ENCODE measurements at regions not wholly inside any gene's neighbourhood (a gene's known extent, or its start where the extent isn't known, plus 50 kb on each side); places are given as distances from the start of the nearest gene placed in this dataset.
A peak's percentile ranks its signal among the peaks of the same experiment; 100 is the strongest.

- no peak for DNase-seq
Observed at GRCh38 chr3:107992976-107993684, 97.7 kb downstream of the CD47 start.

GRCh38 chr3:107990926-107991325 lies 99.9 kb downstream of the CD47 start:
- no peak for DNase-seq

DNA sequence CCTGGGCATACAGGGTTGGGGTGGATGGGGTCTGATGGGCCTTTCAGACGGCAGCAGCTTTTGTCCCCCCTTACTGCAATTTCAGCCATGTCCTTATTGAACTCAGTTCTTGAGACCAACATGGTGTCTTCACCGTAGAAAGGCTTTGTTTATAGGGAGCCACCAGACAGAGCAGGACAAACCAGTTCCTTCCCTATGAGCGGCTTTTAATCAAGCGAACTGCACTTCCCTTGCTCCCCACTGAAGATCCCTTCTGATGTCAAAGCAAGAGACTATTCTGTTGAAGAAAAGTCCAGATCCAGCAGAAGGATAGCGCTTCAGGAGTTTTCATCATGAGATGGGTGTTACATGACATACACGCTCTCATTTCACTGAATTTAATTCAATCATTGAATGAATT lies 100.4 kb downstream of the CD47 start:
- no peak for DNase-seq

- no peak for DNase-seq
Observed at GRCh38 chr3:107989661-107990060, 101.2 kb downstream of the CD47 start.

DNA sequence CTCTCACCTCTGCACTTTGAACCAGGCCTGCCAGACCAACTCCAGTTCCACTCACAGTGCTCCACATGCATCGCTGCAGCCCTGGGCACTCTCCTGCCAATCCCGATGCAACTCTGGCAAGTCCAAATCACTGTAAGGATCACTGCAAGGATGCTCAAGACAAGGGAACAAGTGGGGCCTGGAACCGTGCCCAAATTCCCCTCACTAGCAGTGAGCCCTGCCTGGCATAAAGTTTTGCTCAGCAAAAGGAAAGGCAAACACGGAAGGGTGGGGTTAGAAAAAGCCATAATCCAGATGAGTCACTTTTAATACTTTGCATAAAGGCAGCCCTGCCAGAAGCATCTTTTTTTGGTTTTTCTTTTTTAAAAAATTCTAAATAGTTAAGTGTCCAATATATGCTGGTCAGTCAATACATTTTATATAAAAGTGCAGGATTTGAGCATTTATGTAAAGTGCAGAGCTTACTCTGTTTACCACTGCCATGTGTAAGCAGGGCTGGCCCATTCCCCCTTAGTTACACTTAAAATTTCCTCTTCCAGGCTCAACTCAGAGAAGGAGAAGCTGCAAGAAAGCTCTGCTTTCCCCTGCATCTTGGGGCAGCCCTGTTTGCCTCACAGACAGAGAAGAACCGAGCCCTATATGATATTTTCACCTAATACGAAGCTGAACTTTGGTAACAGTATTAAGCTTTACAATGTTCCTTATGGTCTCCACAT lies 102.2 kb downstream of the CD47 start:
- peak in 1 of 51 donors; percentile 4 for DNase-seq

DNA sequence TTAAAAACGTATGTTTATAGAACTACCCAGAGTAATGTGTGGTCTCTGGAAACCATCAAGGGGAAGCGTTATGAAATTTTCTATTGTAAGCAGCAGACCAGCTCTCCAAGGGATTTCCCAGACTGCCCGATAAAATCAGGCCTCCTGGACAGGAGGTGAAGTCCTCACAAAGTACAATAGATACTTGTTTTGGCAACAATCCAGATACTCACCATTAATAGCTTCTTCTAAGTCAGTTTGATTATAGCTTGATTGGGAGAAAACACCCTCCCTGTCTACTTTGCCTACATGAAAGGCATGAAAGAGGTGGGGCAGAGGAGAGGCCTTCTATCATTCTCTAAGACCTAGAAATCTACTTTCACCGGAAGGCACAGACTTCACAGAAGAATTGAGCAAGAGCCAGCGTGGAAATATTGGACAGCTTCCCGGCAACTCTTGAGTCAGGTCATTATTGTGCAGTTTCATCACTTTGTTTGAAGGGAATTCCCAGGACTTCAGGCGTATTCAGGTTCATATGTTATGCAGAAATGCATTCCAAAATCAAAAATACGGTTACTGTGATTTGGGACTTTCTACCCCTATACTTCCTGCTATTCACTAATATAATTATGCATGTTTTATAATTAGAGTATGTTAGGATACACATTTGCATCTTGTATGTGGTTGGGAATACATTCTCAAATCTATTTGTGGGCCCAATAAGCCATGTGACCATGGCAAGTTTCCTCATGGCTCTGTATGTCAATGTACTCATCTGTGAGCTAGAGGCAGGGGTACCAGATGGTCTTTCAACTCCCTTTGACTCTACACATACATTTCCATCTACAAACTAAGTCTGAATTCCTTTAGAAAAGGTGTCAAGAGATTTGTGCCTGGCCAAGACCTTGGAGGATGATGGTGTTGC lies 103.5 kb downstream of the CD47 start:
- DNase-seq = peak in 5 of 51 donors; percentile 5 to 20 (median 11)

GRCh38 chr3:107986505-107986904 lies 104.3 kb downstream of the CD47 start:
- DNase-seq = no peak

DNA sequence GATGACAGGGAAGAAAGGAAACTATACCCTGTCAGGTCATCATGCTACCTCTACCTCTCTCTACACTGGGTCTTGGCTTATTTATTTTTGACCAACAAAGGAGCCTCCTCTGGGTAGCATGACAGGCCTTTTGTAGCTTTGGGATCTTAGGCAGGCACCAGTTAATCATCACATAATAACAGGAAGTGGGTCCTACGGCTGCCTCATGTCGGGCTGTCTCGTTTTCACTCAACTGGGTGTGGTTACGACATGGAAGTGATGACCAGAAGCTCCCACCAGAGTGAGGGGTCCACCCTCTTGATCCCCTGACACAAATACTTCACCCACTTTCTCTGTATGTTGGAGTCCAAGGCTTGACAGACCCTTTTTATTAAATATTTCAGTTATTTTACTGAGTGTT lies 105.3 kb downstream of the CD47 start:
- DNase-seq = no peak

- no peak for DNase-seq
Observed at GRCh38 chr3:107983247-107983646, 107.6 kb downstream of the CD47 start.

DNA sequence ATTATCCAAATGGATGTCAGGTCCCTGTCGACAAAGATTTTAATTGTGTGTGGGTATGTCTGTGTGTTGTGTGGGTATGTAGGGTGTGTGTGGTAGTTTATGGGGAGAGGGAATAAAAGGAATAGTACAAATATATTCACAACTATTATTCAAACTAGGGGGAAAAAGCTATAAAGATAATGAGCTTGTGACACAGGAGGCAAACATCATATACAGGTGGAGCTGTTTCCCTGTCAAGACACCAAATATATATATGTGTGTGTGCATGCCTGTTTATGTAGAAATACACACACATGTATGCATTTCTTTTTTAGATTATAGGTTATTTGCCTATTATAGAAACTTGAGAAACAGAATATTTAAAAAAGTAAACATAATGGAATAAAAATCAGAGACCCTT lies 108.7 kb downstream of the CD47 start:
- DNase-seq = no peak

DNA sequence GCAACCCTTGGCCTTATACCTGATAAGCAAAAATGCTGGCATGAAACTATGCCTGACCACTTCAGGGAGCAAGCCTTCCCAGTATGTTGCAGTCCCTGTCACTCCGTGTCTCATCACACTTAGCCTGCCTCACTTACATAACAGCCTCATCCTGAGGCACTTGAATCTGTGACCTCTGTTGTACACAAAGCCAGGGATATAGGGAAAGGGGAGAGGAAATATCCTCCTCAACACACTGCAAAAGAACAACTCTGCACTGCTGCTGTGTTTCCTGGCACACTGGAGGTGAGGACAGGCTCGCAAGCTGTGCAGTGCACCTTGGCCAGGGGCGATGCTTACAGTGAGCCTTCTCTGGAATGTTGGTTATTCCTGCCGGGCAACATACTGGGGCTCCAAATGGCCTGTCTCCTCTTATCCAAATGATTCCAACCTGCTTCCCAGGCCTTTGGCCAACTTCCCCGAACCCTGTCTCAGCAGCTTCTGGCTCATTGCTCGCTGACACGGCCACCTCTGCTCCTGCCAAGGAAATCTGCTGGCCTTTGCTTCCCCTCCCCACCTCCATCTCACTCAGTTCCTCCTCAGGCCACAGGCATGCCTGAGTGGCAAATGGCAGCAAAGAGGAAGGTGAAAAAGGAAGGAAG lies 109.2 kb downstream of the CD47 start:
- DNase-seq = peak in 12 of 51 donors; percentile 3 to 23 (median 15)

DNA sequence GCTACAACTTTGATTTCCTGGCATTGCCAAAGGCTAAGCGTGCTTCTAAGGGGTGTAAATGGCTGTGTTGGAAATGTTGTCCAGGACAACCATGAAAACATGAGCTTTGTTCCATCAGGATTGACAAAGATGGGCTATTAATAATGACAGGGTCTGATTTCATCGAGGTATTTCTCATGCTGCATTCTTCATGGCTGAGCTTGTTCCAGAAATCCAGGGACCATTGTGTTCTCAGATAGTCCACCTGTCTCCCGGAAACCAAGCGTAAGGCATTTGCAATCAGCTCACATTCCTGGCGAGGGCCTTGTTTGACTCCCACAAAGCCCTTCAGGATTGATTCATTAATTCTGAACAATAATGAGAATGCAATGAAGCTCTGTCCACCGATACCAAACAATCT lies 111.3 kb downstream of the CD47 start:
- DNase-seq = no peak

GRCh38 chr3:107978131-107979055 lies 112.4 kb downstream of the CD47 start:
- no peak for DNase-seq

- no peak for DNase-seq
Observed at GRCh38 chr3:107977221-107978130, 113.4 kb downstream of the CD47 start.

DNA sequence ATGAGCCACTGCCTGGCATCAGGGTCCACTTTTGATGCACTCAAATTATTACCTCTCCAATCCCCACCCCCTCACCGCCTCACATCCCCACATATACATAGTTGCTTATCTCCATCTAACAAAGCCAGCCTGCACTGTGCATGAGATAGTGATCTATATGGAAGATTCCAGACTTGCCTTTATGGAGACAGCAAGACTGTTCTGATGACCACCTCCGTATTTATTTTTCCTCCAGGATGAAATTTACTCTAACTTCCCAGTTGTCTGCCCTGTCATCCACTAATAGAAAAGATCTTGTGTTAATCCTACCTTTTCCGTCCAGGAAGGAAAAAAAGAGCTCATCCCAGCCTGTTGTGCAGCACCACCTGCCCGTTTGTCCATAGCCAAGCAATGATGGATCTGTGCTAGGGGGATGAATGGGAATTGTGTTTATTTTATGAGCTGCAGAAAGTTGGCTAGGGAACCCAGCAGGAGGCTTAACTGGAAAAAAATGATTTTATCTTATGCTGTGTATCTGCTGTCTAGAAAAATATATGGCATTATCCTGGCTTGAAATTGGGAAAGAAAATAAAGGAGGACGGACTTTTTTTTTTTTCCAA lies 114.5 kb downstream of the CD47 start:
- no peak for DNase-seq

- no peak for DNase-seq
Observed at GRCh38 chr3:107975529-107976201, 115.2 kb downstream of the CD47 start.

GRCh38 chr3:107973961-107974360 lies 116.9 kb downstream of the CD47 start:
- no peak for DNase-seq

DNA sequence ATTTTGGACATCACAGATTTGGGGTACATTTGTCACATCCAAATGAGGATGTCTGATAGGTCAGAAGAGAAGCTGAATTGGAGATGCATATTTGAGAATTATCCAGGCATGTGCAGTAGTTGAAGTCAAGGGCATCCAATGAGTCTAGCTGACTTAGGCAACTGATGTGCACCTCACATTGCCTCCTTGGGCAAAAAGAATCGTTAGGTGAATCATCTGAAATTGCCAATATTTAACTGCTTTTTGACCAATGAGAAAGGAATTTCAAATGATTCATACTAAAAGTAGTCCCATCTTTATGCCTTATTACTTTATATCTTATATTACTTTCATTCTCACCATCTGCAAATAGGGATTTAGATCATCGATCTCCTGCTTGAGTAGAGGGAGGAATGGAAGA lies 117.7 kb downstream of the CD47 start:
- DNase-seq = no peak

Measured in hypothalamus (tissue), 51 donors.